SU-DHL-6 (cell line): ENCODE measurements at regions not wholly inside any gene's neighbourhood (a gene's known extent, or its start where the extent isn't known, plus 50 kb on each side); places are given as distances from the start of the nearest gene placed in this dataset.

Experiments used
- CTCF ChIP-seq: fragments of 200-600 bp; sonication (generic); IDR thresholded peaks from one replicate; pipeline ENCODE4 v1.5.1; 2017; ENCODE audit warnings: antibody characterized with exemption, mild to moderate bottlenecking, low read length, moderate library complexity; ENCODE audit not compliant: insufficient read depth, poor library complexity, severe bottlenecking
- EZH2phosphoT487 ChIP-seq: fragments of 200-600 bp; sonication (generic), shearing (Covaris generic); conservative IDR thresholded peaks from 2 replicates; pipeline ENCODE4 v1.6.1; 2018; ENCODE audit warnings: mild to moderate bottlenecking, antibody characterized with exemption, low read length, moderate library complexity, mixed read lengths

- TF ChIP-seq CTCF (no peak), EZH2phosphoT487 (no peak)
Measured at GRCh38 chr7:142308326-142308725, 50.5 kb upstream of the PRSS58 start.
